ENCODE measurements at regions not wholly inside any gene's neighbourhood (a gene's known extent, or its start where the extent isn't known, plus 50 kb on each side); places are given as distances from the start of the nearest gene placed in this dataset.

- Histone ChIP-seq H3K4me2 (ENCODE audit: low read length) (no peak overlapping the region), H3K9me2 (ENCODE audit: insufficient read depth, low read length) (no peaks in the 10 kb centered on the region), H3K9me3 (ENCODE audit: low read length) (no peaks in the 10 kb centered on the region), H3K4me1 (ENCODE audit: insufficient read depth, low read length, poor library complexity, severe bottlenecking) (no peaks in the 10 kb centered on the region), H3K36me3 (ENCODE audit: insufficient read depth, low read length) (no peaks in the 10 kb centered on the region), H3K27ac (ENCODE audit: low read depth, low read length, poor library complexity, severe bottlenecking) (no peak overlapping the region), H2AFZ (ENCODE audit: low read length) (no peak overlapping the region), H4K20me1 (ENCODE audit: insufficient read depth, low read length) (no peaks in the 10 kb centered on the region), H3K4me3 (ENCODE audit: low read depth, low read length, poor library complexity, severe bottlenecking) (no peak overlapping the region), H3K79me2 (ENCODE audit: insufficient read depth, low read depth, low read length) (no peaks in the 10 kb centered on the region)
- no peak for DNase-seq (ENCODE audit: low spot score)
- no TSS peak for BruUV-seq (replicated peaks)
- ChIA-PET POLR2A (interaction anchor here (0.6 kb wide), 1 partner anchor 9 kb away, joined by 3 read pairs; no protein-coding TSS in a partner anchor), CTCF (ENCODE audit: unreplicated experiment) (no interaction called here)
- intact Hi-C loops (cut with micrococcal nuclease; ENCODE audit: unreplicated experiment), result no loop called here
- TF ChIP-seq EZH2phosphoT487 (IDR thresholded peaks at IDR 0.05; ENCODE audit: borderline replicate concordance, low read depth, low read length) (no peak), CTCF (conservative IDR thresholded peaks at IDR 0.05; ENCODE audit: low read length) (no peak)
Measured at GRCh38 chr9:103709366-103709765, 384.7 kb upstream of the SMC2 start.

GRCh38 chr9:103713631-103714030 is 380.5 kb upstream of the SMC2 start:
- H3K27ac ChIP-seq (ENCODE audit: low read depth, low read length, poor library complexity, severe bottlenecking), result no peak overlapping the region
- POLR2A ChIA-PET, result interaction anchor here (0.6 kb wide), 1 partner anchor 21 kb away, joined by 3 read pairs; no protein-coding TSS in a partner anchor
- no peak overlapping the region for H3K4me3 ChIP-seq (ENCODE audit: low read depth, low read length, poor library complexity, severe bottlenecking)
- H3K4me2 ChIP-seq (ENCODE audit: low read length), result no peak overlapping the region
- no peaks in the 10 kb centered on the region for H3K9me3 ChIP-seq (ENCODE audit: low read length)
- no peaks in the 10 kb centered on the region for H4K20me1 ChIP-seq (ENCODE audit: insufficient read depth, low read length)
- H3K36me3 ChIP-seq (ENCODE audit: insufficient read depth, low read length), result no peaks in the 10 kb centered on the region
- intact Hi-C loops (cut with micrococcal nuclease; ENCODE audit: unreplicated experiment), result no loop called here
- H3K4me1 ChIP-seq (ENCODE audit: insufficient read depth, low read length, poor library complexity, severe bottlenecking), result no peaks in the 10 kb centered on the region
- H3K9me2 ChIP-seq (ENCODE audit: insufficient read depth, low read length), result no peaks in the 10 kb centered on the region
- H3K79me2 ChIP-seq (ENCODE audit: insufficient read depth, low read depth, low read length), result no peaks in the 10 kb centered on the region
- no peak for DNase-seq (ENCODE audit: low spot score)
- no peak overlapping the region for H2AFZ ChIP-seq (ENCODE audit: low read length)
- CTCF ChIA-PET (ENCODE audit: unreplicated experiment), result no interaction called here
- TF ChIP-seq EZH2phosphoT487 (IDR thresholded peaks at IDR 0.05; ENCODE audit: borderline replicate concordance, low read depth, low read length), result no peak
- TF ChIP-seq CTCF (conservative IDR thresholded peaks at IDR 0.05; ENCODE audit: low read length), result no peak
- BruUV-seq (replicated peaks), result no TSS peak

- Histone ChIP-seq H3K36me3 (ENCODE audit: insufficient read depth, low read length) (no peaks in the 10 kb centered on the region), H3K9me2 (ENCODE audit: insufficient read depth, low read length) (no peaks in the 10 kb centered on the region), H3K79me2 (ENCODE audit: insufficient read depth, low read depth, low read length) (no peaks in the 10 kb centered on the region), H2AFZ (ENCODE audit: low read length) (no peak overlapping the region), H3K4me2 (ENCODE audit: low read length) (no peak overlapping the region), H3K4me1 (ENCODE audit: insufficient read depth, low read length, poor library complexity, severe bottlenecking) (no peaks in the 10 kb centered on the region), H3K27ac (ENCODE audit: low read depth, low read length, poor library complexity, severe bottlenecking) (no peak overlapping the region), H4K20me1 (ENCODE audit: insufficient read depth, low read length) (no peaks in the 10 kb centered on the region), H3K4me3 (ENCODE audit: low read depth, low read length, poor library complexity, severe bottlenecking) (no peak overlapping the region), H3K9me3 (ENCODE audit: low read length) (no peaks in the 10 kb centered on the region)
- ChIA-PET CTCF (ENCODE audit: unreplicated experiment) (no interaction called here), POLR2A (no interaction called here)
- no peak for DNase-seq (ENCODE audit: low spot score)
- TF ChIP-seq CTCF (conservative IDR thresholded peaks at IDR 0.05; ENCODE audit: low read length) (no peak), EZH2phosphoT487 (IDR thresholded peaks at IDR 0.05; ENCODE audit: borderline replicate concordance, low read depth, low read length) (no peak)
- BruUV-seq (replicated peaks), result no TSS peak
- intact Hi-C loops (cut with micrococcal nuclease; ENCODE audit: unreplicated experiment), result no loop called here
Measured at GRCh38 chr9:103714992-103715391, 379.1 kb upstream of the SMC2 start.

Measured in OCI-LY7 (cell line).